ENCODE measurements at regions not wholly inside any gene's neighbourhood (a gene's known extent, or its start where the extent isn't known, plus 50 kb on each side); places are given as distances from the start of the nearest gene placed in this dataset.

DNA sequence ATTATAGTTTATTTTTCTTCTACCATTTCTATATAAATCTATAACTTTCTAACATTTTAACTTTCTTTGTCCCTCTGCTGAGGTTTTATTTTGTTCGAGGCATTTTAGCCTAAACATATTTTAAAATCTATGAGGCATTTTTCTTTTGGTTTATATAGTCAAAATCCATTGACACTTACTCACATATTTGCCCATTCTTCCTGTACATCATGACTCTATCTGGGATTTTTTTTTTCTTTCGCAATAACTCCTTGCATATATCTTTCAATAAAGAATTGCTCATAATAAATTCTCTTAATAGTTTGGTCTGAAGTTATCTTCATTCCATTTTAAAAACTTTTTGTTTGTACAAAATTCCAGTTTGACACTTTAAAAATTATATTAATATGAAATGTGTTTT is 632.3 kb downstream of the TLE4 start:
- TF ChIP-seq, protein P1, sequence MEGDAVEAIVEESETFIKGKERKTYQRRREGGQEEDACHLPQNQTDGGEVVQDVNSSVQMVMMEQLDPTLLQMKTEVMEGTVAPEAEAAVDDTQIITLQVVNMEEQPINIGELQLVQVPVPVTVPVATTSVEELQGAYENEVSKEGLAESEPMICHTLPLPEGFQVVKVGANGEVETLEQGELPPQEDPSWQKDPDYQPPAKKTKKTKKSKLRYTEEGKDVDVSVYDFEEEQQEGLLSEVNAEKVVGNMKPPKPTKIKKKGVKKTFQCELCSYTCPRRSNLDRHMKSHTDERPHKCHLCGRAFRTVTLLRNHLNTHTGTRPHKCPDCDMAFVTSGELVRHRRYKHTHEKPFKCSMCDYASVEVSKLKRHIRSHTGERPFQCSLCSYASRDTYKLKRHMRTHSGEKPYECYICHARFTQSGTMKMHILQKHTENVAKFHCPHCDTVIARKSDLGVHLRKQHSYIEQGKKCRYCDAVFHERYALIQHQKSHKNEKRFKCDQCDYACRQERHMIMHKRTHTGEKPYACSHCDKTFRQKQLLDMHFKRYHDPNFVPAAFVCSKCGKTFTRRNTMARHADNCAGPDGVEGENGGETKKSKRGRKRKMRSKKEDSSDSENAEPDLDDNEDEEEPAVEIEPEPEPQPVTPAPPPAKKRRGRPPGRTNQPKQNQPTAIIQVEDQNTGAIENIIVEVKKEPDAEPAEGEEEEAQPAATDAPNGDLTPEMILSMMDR (IDR thresholded peaks at IDR 0.05), result no peak
- TF ChIP-seq POLR2A (IDR thresholded peaks at IDR 0.05), result no peak

All from body of pancreas (tissue), 4 donors.